Neuronal stem cell (in vitro differentiated cells): ENCODE measurements at regions not wholly inside any gene's neighbourhood (a gene's known extent, or its start where the extent isn't known, plus 50 kb on each side); places are given as distances from the start of the nearest gene placed in this dataset.

ENCODE experiments used
- DNase-seq: peaks from one replicate; pipeline ENCODE4 v3.0.0-alpha.2; 2013; ENCODE audit warnings: low spot score
- H2AFZ ChIP-seq: one replicate; pipeline ENCODE4 v1.6.1; 2013; ENCODE audit warnings: mild to moderate bottlenecking, low read length, inconsistent platforms
- H2AK5ac ChIP-seq: 2 replicates; pipeline ENCODE4 v1.6.1; 2013; ENCODE audit warnings: low read depth, mild to moderate bottlenecking, inconsistent platforms, low read length, moderate library complexity, mixed read lengths
- H2BK120ac ChIP-seq: 2 replicates; pipeline ENCODE4 v1.6.1; 2013; ENCODE audit warnings: low read depth, mild to moderate bottlenecking, inconsistent platforms, low read length, moderate library complexity, mixed read lengths
- H2BK12ac ChIP-seq: one replicate; pipeline ENCODE4 v1.6.1; 2013; ENCODE audit warnings: low read length, inconsistent platforms
- H2BK15ac ChIP-seq: 2 replicates; pipeline ENCODE4 v1.6.1; 2013; ENCODE audit warnings: mild to moderate bottlenecking, low read length, inconsistent platforms, mixed read lengths
- H2BK5ac ChIP-seq: one replicate; pipeline ENCODE4 v1.6.1; 2013; ENCODE audit warnings: inconsistent platforms, mild to moderate bottlenecking, low read length, moderate library complexity
- H3K14ac ChIP-seq: one replicate; pipeline ENCODE4 v1.6.1; 2013; ENCODE audit warnings: low read length, inconsistent platforms
- H3K18ac ChIP-seq: 2 replicates; pipeline ENCODE4 v1.6.1; 2013; ENCODE audit warnings: low read length, inconsistent platforms
- H3K23ac ChIP-seq: 2 replicates; pipeline ENCODE4 v1.6.1; 2013; ENCODE audit warnings: low read depth, mild to moderate bottlenecking, mixed read lengths, low read length, inconsistent platforms; ENCODE audit not compliant: poor library complexity
- H3K27ac ChIP-seq: replicated peaks from 3 replicates; pipeline ENCODE4 v1.5.1; 2013; ENCODE audit warnings: low read length, inconsistent platforms
- H3K27me3 ChIP-seq, 3 experiments: 2 replicates each; pipeline ENCODE4 v1.6.1; 2013; ENCODE audit warnings: low read length in 3 of 3, mild to moderate bottlenecking in 2 of 3, inconsistent platforms in 1 of 3, low read depth in 1 of 3, mixed read lengths in 1 of 3, moderate library complexity in 1 of 3; ENCODE audit not compliant: control insufficient read depth in 3 of 3, insufficient read depth in 3 of 3
- H3K36me3 ChIP-seq, 2 donors: replicated peaks in 1 of 2; 2 replicates each; pipeline ENCODE4 v1.6.1; 2013; ENCODE audit warnings: low read length in 2 of 2; ENCODE audit not compliant: control insufficient read depth in 2 of 2, insufficient read depth in 2 of 2
- H3K4ac ChIP-seq: 2 replicates; pipeline ENCODE4 v1.6.1; 2013; ENCODE audit warnings: inconsistent platforms, mild to moderate bottlenecking, low read length, moderate library complexity
- H3K4me1 ChIP-seq, 2 donors: 1 replicate in 1 of 2; 2 replicates in 1 of 2; pipeline ENCODE4 v1.6.1; 2013; ENCODE audit warnings: low read length in 2 of 2, low read depth in 1 of 2; ENCODE audit not compliant: control insufficient read depth in 2 of 2, insufficient read depth in 1 of 2
- H3K4me2 ChIP-seq: one replicate; pipeline ENCODE4 v1.6.1; 2013; ENCODE audit warnings: mild to moderate bottlenecking, low read length, inconsistent platforms; ENCODE audit not compliant: insufficient read depth, poor library complexity, severe bottlenecking
- H3K4me3 ChIP-seq, 2 donors: 2 replicates each; pipeline ENCODE4 v1.5.1; 2013; ENCODE audit warnings: low read length in 2 of 2, mild to moderate bottlenecking in 2 of 2, inconsistent platforms in 1 of 2, moderate library complexity in 1 of 2
- H3K79me1 ChIP-seq: one replicate; pipeline ENCODE4 v1.6.1; 2013; ENCODE audit warnings: low read depth, mild to moderate bottlenecking, inconsistent platforms, low read length, moderate library complexity
- H3K9ac ChIP-seq: one replicate; pipeline ENCODE4 v1.6.1; 2013; ENCODE audit warnings: mild to moderate bottlenecking, low read depth, low read length, inconsistent platforms; ENCODE audit not compliant: poor library complexity
- H3K9me3 ChIP-seq, 2 donors: replicated peaks in 1 of 2; 2 replicates each; pipeline versions ENCODE3 to v1.6.1; 2013; ENCODE audit warnings: low read length in 2 of 2, mild to moderate bottlenecking in 2 of 2, inconsistent platforms in 1 of 2, low read depth in 1 of 2, mixed read lengths in 1 of 2, moderate library complexity in 1 of 2; ENCODE audit not compliant: control insufficient read depth in 2 of 2, insufficient read depth in 1 of 2
- H4K8ac ChIP-seq: one replicate; pipeline ENCODE4 v1.6.1; 2013; ENCODE audit warnings: low read depth, mild to moderate bottlenecking, inconsistent platforms, low read length, moderate library complexity
- H4K91ac ChIP-seq: one replicate; pipeline ENCODE4 v1.6.1; 2013; ENCODE audit warnings: low read length, low read depth, mild to moderate bottlenecking, inconsistent platforms; ENCODE audit not compliant: poor library complexity
- WGBS, 2 donors: extraction: QIAGEN DNeasy Blood & Tissue Kit; methylation state at CpG; one replicate each; pipeline ENCODE4 v1.1.7; 2013; ENCODE audit warnings: missing lambda C conversion rate in 2 of 2, mixed read lengths in 1 of 2; ENCODE audit not compliant: insufficient read length in 2 of 2, insufficient replicate concordance in 1 of 2; ENCODE audit errors: extremely low coverage in 2 of 2; 5-methylcytosine and 5-hydroxymethylcytosine counted together

DNA sequence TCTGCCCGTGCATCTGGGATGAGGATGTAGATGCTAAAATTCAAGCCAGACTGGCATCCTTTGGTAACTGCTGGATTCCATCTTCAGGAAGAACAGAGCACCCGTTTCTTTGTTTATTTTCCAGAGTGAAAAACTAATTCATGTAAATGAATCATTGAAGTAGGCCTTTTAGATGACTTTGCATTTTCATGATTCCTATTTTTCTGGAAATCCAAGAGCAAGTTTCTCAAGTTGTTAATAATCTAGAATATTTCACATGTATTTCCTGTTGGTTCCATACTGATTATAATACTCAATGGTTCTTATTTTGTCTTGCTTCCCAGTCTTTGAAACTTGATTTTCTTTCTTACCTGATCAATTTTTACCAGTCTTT, 328.4 kb downstream of the LPIN1 start:
- Histone ChIP-seq H2AK5ac (no peak overlapping the region), H3K9me3 (no peaks in the 10 kb centered on the region), H3K4ac (no peak overlapping the region), H3K23ac (no peak overlapping the region), H3K4me3 (no peak overlapping the region), H2BK15ac (no peak overlapping the region), H2BK5ac (no peak overlapping the region), H3K14ac (no peak overlapping the region), H3K9ac (no peak overlapping the region), H3K27ac (peak overlapping the region; percentile 62), H3K4me1 (peaks cover 4 to 8% of the 10 kb centered on the region in 2 donors), H2BK120ac (no peak overlapping the region), H4K91ac (no peak overlapping the region), H3K27me3 (no peaks in the 10 kb centered on the region), H2AFZ (no peak overlapping the region), H3K4me2 (no peak overlapping the region), H4K8ac (no peak overlapping the region), H3K79me1 (no peaks in the 10 kb centered on the region), H2BK12ac (no peak overlapping the region), H3K36me3 (no peaks in the 10 kb centered on the region), H3K18ac (no peak overlapping the region)
- no peak for DNase-seq
- WGBS, 2 donors = no CpG with 5 or more reads among the region's 2 CpGs

DNA sequence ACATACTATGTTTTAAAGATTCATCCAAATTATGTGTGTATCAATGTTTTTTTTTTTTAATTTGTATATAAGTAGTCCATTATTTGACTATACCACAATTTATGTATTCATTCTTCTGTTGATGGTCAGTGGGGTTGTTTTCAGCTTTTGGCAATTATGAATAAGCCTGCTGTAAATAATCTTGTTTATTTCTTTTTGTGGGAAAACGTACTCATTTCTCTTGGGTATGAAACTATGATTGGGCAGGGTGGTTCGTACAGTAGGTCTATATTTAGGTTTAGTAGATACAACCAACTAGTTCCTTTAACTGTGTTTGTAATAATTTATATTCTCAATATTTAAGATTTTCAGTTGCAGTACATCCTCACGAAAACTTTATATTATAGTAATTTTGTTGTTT, 329.2 kb downstream of the LPIN1 start:
- no peak overlapping the region for H2AK5ac ChIP-seq
- WGBS, 2 donors = no CpG with 5 or more reads among the region's 3 CpGs
- H3K27ac ChIP-seq = no peak overlapping the region
- H3K4ac ChIP-seq = no peak overlapping the region
- H3K27me3 ChIP-seq = no peaks in the 10 kb centered on the region
- no peak overlapping the region for H4K8ac ChIP-seq
- H3K4me2 ChIP-seq = no peak overlapping the region
- no peak overlapping the region for H3K14ac ChIP-seq
- H3K79me1 ChIP-seq = no peaks in the 10 kb centered on the region
- H4K91ac ChIP-seq = no peak overlapping the region
- H3K4me3 ChIP-seq = no peak overlapping the region
- no peak for DNase-seq
- no peak overlapping the region for H2BK5ac ChIP-seq
- H3K4me1 ChIP-seq = peaks cover 4 to 8% of the 10 kb centered on the region in 2 donors
- H3K36me3 ChIP-seq = no peaks in the 10 kb centered on the region
- no peak overlapping the region for H2BK12ac ChIP-seq
- no peak overlapping the region for H2AFZ ChIP-seq
- H3K9me3 ChIP-seq = no peaks in the 10 kb centered on the region
- H2BK15ac ChIP-seq = no peak overlapping the region
- no peak overlapping the region for H3K23ac ChIP-seq
- no peak overlapping the region for H2BK120ac ChIP-seq
- H3K9ac ChIP-seq = no peak overlapping the region
- no peak overlapping the region for H3K18ac ChIP-seq

DNA sequence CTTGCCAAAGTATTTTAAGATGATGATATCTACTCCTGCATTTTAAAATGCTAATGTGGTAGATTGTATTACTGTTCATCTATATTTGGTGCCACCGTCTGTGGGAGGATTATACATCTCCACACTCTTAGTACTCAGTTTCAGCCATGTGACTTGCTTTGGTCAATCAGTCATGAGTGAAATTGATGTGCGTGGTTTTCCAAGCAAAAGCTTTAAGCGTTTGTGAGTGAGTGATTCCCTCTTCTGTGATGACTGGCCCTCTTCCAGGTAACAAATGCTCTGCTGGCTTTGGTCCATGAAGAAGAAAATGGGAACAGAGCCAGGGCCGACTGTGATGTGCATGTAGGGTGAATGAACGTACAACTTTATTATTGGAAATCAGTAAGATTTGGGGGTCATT, 330.4 kb downstream of the LPIN1 start:
- Histone ChIP-seq H3K9me3 (no peaks in the 10 kb centered on the region), H2AK5ac (no peak overlapping the region), H3K4ac (no peak overlapping the region), H3K14ac (no peak overlapping the region), H2AFZ (no peak overlapping the region), H3K18ac (no peak overlapping the region), H3K4me2 (no peak overlapping the region), H3K79me1 (no peaks in the 10 kb centered on the region), H3K4me1 (peaks cover 7 to 8% of the 10 kb centered on the region in 2 donors), H4K91ac (no peak overlapping the region), H3K4me3 (no peak overlapping the region), H2BK120ac (no peak overlapping the region), H2BK15ac (no peak overlapping the region), H3K9ac (no peak overlapping the region), H3K27me3 (no peaks in the 10 kb centered on the region), H3K23ac (no peak overlapping the region), H3K27ac (no peak overlapping the region), H2BK5ac (no peak overlapping the region), H2BK12ac (no peak overlapping the region), H3K36me3 (no peaks in the 10 kb centered on the region), H4K8ac (no peak overlapping the region)
- WGBS, 2 donors = no CpG with 5 or more reads among the region's 5 CpGs
- no peak for DNase-seq

DNA sequence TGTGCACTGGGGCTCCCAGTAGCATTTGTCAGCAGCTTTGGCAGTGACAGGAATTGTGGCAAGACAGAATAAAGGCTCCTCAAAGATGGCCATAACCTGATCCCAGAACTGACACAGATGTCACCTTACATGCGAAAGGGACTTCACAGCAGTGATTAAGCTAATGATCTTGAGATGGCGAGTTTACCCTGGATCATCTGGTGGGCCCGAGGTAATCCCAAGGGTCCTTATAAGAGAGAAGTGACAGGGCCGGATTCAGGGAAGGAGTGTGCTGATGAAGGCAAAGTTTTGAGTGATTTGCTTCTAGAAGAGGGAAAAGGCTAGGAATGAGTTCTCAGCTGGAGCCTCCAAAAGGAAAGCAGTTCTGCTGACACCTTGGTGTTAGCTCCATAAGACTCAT, 333.9 kb downstream of the LPIN1 start:
- no CpG with 5 or more reads among the region's 4 CpGs for WGBS, 2 donors
- no peak overlapping the region for H3K4me3 ChIP-seq
- no peak for DNase-seq

More for the DNA sequence above, 333.9 kb downstream of the LPIN1 start:
- H3K14ac ChIP-seq = no peak overlapping the region
- H3K9me3 ChIP-seq = no peaks in the 10 kb centered on the region
- H4K91ac ChIP-seq = no peak overlapping the region
- H2BK12ac ChIP-seq = no peak overlapping the region
- no peaks in the 10 kb centered on the region for H3K36me3 ChIP-seq
- H3K27me3 ChIP-seq = peaks cover 0 to 2% (median 0%) of the 10 kb centered on the region in 3 experiments
- no peak overlapping the region for H2BK5ac ChIP-seq
- H3K18ac ChIP-seq = no peak overlapping the region
- H3K4me1 ChIP-seq = peaks cover 1 to 19% of the 10 kb centered on the region in 2 donors
- no peak overlapping the region for H2AFZ ChIP-seq
- H2BK120ac ChIP-seq = no peak overlapping the region
- no peak overlapping the region for H3K27ac ChIP-seq
- no peak overlapping the region for H2AK5ac ChIP-seq
- no peak overlapping the region for H2BK15ac ChIP-seq
- H3K9ac ChIP-seq = no peak overlapping the region
- no peak overlapping the region for H4K8ac ChIP-seq
- H3K79me1 ChIP-seq = no peaks in the 10 kb centered on the region
- H3K4ac ChIP-seq = no peak overlapping the region
- H3K4me2 ChIP-seq = no peak overlapping the region
- no peak overlapping the region for H3K23ac ChIP-seq
